GM21381 (cell line): ENCODE measurements at regions not wholly inside any gene's neighbourhood (a gene's known extent, or its start where the extent isn't known, plus 50 kb on each side); places are given as distances from the start of the nearest gene placed in this dataset.

ENCODE experiments used
- ATAC-seq: cut with Tn5 transposase; IDR thresholded peaks from one replicate; pipeline ENCODE4 v1.9.1; 2021; ENCODE audit warnings: mild to moderate bottlenecking, moderate library complexity; ENCODE audit not compliant: unreplicated experiment

GRCh38 chr11:71311928-71312510 is 59.6 kb upstream of the SHANK2 start:
- no peak for ATAC-seq

- ATAC-seq: no peak
These were observed 59.0 kb upstream of the SHANK2 start for GRCh38 chr11:71311176-71311925.

- no peak for ATAC-seq
These were observed 57.8 kb upstream of the SHANK2 start for GRCh38 chr11:71310184-71310583.

- ATAC-seq: no peak
These were observed 57.2 kb upstream of the SHANK2 start for GRCh38 chr11:71309611-71310010.

- no peak for ATAC-seq
These were observed 56.8 kb upstream of the SHANK2 start for GRCh38 chr11:71309181-71309580.

GRCh38 chr11:71307811-71308645 is 55.7 kb upstream of the SHANK2 start:
- no peak for ATAC-seq

- no peak for ATAC-seq
These were observed 53.2 kb upstream of the SHANK2 start for GRCh38 chr11:71305451-71306125.

- ATAC-seq: no peak
These were observed 52.7 kb upstream of the SHANK2 start for GRCh38 chr11:71305041-71305440.

- no peak for ATAC-seq
These were observed 52.1 kb upstream of the SHANK2 start for GRCh38 chr11:71304491-71304890.

- ATAC-seq: no peak
These were observed 51.7 kb upstream of the SHANK2 start for GRCh38 chr11:71304045-71304444.

- ATAC-seq: no peak
These were observed 50.5 kb upstream of the SHANK2 start for GRCh38 chr11:71302911-71303310.

GRCh38 chr11:71302534-71302909 is 50.1 kb upstream of the SHANK2 start:
- ATAC-seq: no peak
